AG09319 (cell line): ENCODE measurements at regions not wholly inside any gene's neighbourhood (a gene's known extent, or its start where the extent isn't known, plus 50 kb on each side); places are given as distances from the start of the nearest gene placed in this dataset.

ENCODE experiments used
- DNase-seq: peaks from one replicate; pipeline ENCODE4 v3.0.0-alpha.2; 2010; ENCODE audit warnings: low read depth; ENCODE audit errors: extremely low read depth
- CTCF ChIP-seq: IDR thresholded peaks from 2 replicates; pipeline ENCODE4 v1.5.1; 2011; ENCODE audit warnings: low read depth, mild to moderate bottlenecking, inconsistent platforms, low read length, moderate library complexity

GRCh38 chr13:73266640-73267180 is 207.9 kb downstream of the KLF5 start:
- no peak for DNase-seq
- TF ChIP-seq CTCF, result no peak

- no peak for DNase-seq
- no peak for TF ChIP-seq CTCF
Observed at GRCh38 chr13:73262862-73263627, 204.2 kb downstream of the KLF5 start.

- DNase-seq, result no peak
- TF ChIP-seq CTCF, result no peak
Observed at GRCh38 chr13:73261739-73262216, 203.0 kb downstream of the KLF5 start.

- no peak for DNase-seq
- no peak for TF ChIP-seq CTCF
Observed at GRCh38 chr13:73259061-73260017, 200.5 kb downstream of the KLF5 start.

- DNase-seq, result no peak
- TF ChIP-seq CTCF, result no peak
Observed at GRCh38 chr13:73258406-73258805, 199.6 kb downstream of the KLF5 start.

GRCh38 chr13:73254827-73255226 is 196.0 kb downstream of the KLF5 start:
- no peak for DNase-seq
- no peak for TF ChIP-seq CTCF
